K562 (cell line): ENCODE measurements at regions not wholly inside any gene's neighbourhood (a gene's known extent, or its start where the extent isn't known, plus 50 kb on each side); places are given as distances from the start of the nearest gene placed in this dataset.

Experiments
- CEBPB ChIP-seq: fragments of 450-650 bp; IDR thresholded peaks from 2 replicates; pipeline ENCODE4 v1.6.1; 2016; ENCODE audit warnings: missing genetic modification characterization, missing compliant biosample characterization
- FOXA3 ChIP-seq, 2 experiments: fragments of 450-650 bp in 1 of 2; sonication (generic) in 1 of 2; formaldehyde crosslinking; IDR thresholded peaks in 1 of 2; conservative IDR thresholded peaks in 1 of 2; 2 replicates each; pipeline versions ENCODE4 v1.4.0 to v1.8.0; 2020 to 2022; ENCODE audit warnings: mild to moderate bottlenecking in 2 of 2, missing genetic modification reagents in 1 of 2
- TF ChIP-seq, protein P1 (sequence below): sonication (generic); formaldehyde crosslinking; IDR thresholded peaks from 2 replicates; pipeline ENCODE4 v1.8.0; 2022; ENCODE audit warnings: mild to moderate bottlenecking, missing genetic modification reagents
- TF ChIP-seq, protein P2 (sequence below): sonication (generic); formaldehyde crosslinking; IDR thresholded peaks from 2 replicates; pipeline ENCODE4 v1.8.0; 2022; ENCODE audit warnings: mild to moderate bottlenecking, missing genetic modification reagents, borderline replicate concordance

DNA sequence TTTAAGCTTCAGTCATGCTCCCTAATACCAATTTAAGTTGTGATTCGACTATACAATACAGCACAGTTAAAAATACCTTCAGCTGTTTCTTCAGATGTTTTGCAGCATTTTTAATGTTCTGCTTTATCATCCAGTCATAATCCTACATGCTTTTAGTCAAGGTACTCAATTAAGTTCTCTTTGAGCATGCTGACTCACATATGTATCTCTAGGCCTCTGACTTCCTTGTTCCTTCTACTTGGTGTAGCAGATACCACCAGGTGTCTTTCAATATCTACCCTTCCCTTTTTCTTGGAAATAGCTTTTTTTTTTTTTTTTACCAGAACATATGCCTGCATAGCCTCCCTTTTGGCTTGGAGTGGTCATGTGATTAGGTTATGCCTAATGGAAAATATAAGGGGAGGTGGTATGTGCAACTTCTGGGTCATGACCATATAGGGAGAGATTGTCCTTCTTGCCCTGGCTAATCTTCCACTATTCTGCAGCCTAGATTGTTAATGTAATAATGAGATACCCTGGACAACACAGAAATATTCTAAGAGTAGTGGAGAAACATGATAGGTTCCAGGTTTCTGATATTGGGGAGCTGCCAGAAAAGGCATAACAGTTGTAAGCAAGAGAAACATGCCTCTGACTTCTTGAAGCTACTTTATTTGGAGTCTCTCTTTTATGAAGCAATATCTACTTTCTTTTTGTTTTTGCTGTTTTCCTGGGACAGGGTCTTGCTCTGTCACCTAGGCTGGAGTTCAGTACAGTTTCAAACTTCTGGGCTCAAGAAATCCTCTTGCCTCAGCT, 737.2 kb upstream of the SLIT2 start:
- TF ChIP-seq, protein P1, sequence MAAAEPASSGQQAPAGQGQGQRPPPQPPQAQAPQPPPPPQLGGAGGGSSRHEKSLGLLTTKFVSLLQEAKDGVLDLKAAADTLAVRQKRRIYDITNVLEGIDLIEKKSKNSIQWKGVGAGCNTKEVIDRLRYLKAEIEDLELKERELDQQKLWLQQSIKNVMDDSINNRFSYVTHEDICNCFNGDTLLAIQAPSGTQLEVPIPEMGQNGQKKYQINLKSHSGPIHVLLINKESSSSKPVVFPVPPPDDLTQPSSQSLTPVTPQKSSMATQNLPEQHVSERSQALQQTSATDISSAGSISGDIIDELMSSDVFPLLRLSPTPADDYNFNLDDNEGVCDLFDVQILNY = no peak
- TF ChIP-seq CEBPB (tag) = no peak
- TF ChIP-seq FOXA3 (CRISPR knock-in tag; conservative IDR thresholded peaks at IDR 0.05 in 1 of 2, IDR thresholded peaks at IDR 0.05 in 1 of 2) = no peak
- TF ChIP-seq, protein P2, sequence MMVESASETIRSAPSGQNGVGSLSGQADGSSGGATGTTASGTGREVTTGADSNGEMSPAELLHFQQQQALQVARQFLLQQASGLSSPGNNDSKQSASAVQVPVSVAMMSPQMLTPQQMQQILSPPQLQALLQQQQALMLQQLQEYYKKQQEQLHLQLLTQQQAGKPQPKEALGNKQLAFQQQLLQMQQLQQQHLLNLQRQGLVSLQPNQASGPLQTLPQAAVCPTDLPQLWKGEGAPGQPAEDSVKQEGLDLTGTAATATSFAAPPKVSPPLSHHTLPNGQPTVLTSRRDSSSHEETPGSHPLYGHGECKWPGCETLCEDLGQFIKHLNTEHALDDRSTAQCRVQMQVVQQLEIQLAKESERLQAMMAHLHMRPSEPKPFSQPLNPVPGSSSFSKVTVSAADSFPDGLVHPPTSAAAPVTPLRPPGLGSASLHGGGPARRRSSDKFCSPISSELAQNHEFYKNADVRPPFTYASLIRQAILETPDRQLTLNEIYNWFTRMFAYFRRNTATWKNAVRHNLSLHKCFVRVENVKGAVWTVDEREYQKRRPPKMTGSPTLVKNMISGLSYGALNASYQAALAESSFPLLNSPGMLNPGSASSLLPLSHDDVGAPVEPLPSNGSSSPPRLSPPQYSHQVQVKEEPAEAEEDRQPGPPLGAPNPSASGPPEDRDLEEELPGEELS = no peak
